Smooth muscle cell (in vitro differentiated cells): ENCODE measurements at regions not wholly inside any gene's neighbourhood (a gene's known extent, or its start where the extent isn't known, plus 50 kb on each side); places are given as distances from the start of the nearest gene placed in this dataset.

Source experiments
- DNase-seq: peaks from one replicate; lab custom pipeline; 2025; ENCODE audit not compliant: unreplicated experiment; lab: John Stamatoyannopoulos, UW
- H2AFZ ChIP-seq: fragments of 200-600 bp; sonication (generic); 2 replicates; pipeline ENCODE4 v1.6.0; 2016; ENCODE audit warnings: antibody characterized with exemption, low read depth, mild to moderate bottlenecking
- H3F3A ChIP-seq: fragments of 200-600 bp; sonication (generic); 2 replicates; pipeline ENCODE4 v1.6.0; 2017; ENCODE audit warnings: antibody characterized with exemption, low read depth
- H3K27ac ChIP-seq: fragments of 200-600 bp; sonication (generic); 2 replicates; pipeline ENCODE4 v1.5.1; 2016; ENCODE audit warnings: low read depth, mild to moderate bottlenecking
- H3K27me3 ChIP-seq: fragments of 200-600 bp; sonication (generic); 2 replicates; pipeline ENCODE4 v1.6.1; 2016; ENCODE audit warnings: low read depth, mild to moderate bottlenecking
- H3K36me3 ChIP-seq: fragments of 200-600 bp; sonication (generic); 2 replicates; pipeline ENCODE4 v1.5.1; 2016; ENCODE audit warnings: low read depth
- H3K4me1 ChIP-seq: fragments of 200-600 bp; sonication (generic); 2 replicates; pipeline ENCODE4 v1.5.1; 2016; ENCODE audit warnings: low read depth
- H3K4me2 ChIP-seq: fragments of 200-600 bp; sonication (generic); 2 replicates; pipeline ENCODE4 v1.6.0; 2016; ENCODE audit warnings: mild to moderate bottlenecking
- H3K4me3 ChIP-seq: fragments of 200-600 bp; sonication (generic); 2 replicates; pipeline ENCODE4 v1.5.1; 2016; ENCODE audit warnings: mild to moderate bottlenecking
- H3K79me2 ChIP-seq: fragments of 200-600 bp; sonication (generic); 2 replicates; pipeline ENCODE4 v1.6.0; 2016; ENCODE audit warnings: low read depth, mild to moderate bottlenecking
- H3K9ac ChIP-seq: fragments of 200-600 bp; sonication (generic); 2 replicates; pipeline ENCODE4 v1.6.0; 2016; ENCODE audit warnings: low read depth
- H3K9me3 ChIP-seq: fragments of 200-600 bp; sonication (generic); replicated peaks from 2 replicates; pipeline ENCODE4 v1.5.1; 2016; ENCODE audit warnings: low read depth
- H4K20me1 ChIP-seq: fragments of 200-600 bp; sonication (generic); 2 replicates; pipeline ENCODE4 v1.6.0; 2016; ENCODE audit warnings: low read depth
- CTCF ChIP-seq: fragments of 200-600 bp; sonication (generic); IDR thresholded peaks from 2 replicates; pipeline ENCODE4 v1.5.1; 2017; ENCODE audit warnings: borderline replicate concordance, mild to moderate bottlenecking, antibody characterized with exemption; ENCODE audit not compliant: insufficient read depth, poor library complexity, severe bottlenecking
- WGBS: methylation state at CpG from one replicate; pipeline ENCODE4 v1.1.7; 2016; ENCODE audit warnings: low lambda C conversion rate; 5-methylcytosine and 5-hydroxymethylcytosine counted together

- no peaks in the 10 kb centered on the region for H3K79me2 ChIP-seq
- no peaks in the 10 kb centered on the region for H3K9me3 ChIP-seq
- no peak for DNase-seq
- H3K4me2 ChIP-seq = no peak overlapping the region
- H2AFZ ChIP-seq = no peak overlapping the region
- H3K9ac ChIP-seq = no peak overlapping the region
- H3K4me3 ChIP-seq = no peak overlapping the region
- TF ChIP-seq CTCF = no peak
- H3K27ac ChIP-seq = no peak overlapping the region
- no peaks in the 10 kb centered on the region for H3K27me3 ChIP-seq
- H3K36me3 ChIP-seq = no peaks in the 10 kb centered on the region
- no peaks in the 10 kb centered on the region for H4K20me1 ChIP-seq
- H3F3A ChIP-seq = no peaks in the 10 kb centered on the region
- no peaks in the 10 kb centered on the region for H3K4me1 ChIP-seq
- 96% methylated on average over 1 of the region's 1 CpG for WGBS
Measured at GRCh38 chr3:153032891-153033290, 129.1 kb upstream of the RAP2B start.

- 95% methylated on average over 2 of the region's 2 CpGs for WGBS
- Histone ChIP-seq H3F3A (no peaks in the 10 kb centered on the region), H3K9me3 (no peaks in the 10 kb centered on the region), H3K9ac (no peak overlapping the region), H4K20me1 (no peaks in the 10 kb centered on the region), H3K27me3 (no peaks in the 10 kb centered on the region), H3K36me3 (no peaks in the 10 kb centered on the region), H3K4me2 (no peak overlapping the region), H3K4me3 (no peak overlapping the region), H3K4me1 (no peaks in the 10 kb centered on the region), H3K79me2 (no peaks in the 10 kb centered on the region), H3K27ac (no peak overlapping the region), H2AFZ (no peak overlapping the region)
- no peak for TF ChIP-seq CTCF
- no peak for DNase-seq
Measured at GRCh38 chr3:153036846-153037245, 125.2 kb upstream of the RAP2B start.

GRCh38 chr3:153038367-153038766 lies 123.7 kb upstream of the RAP2B start:
- no peak overlapping the region for H3K4me2 ChIP-seq
- WGBS = 91% methylated on average over 5 of the region's 5 CpGs
- no peaks in the 10 kb centered on the region for H3K79me2 ChIP-seq
- H3K9ac ChIP-seq = no peak overlapping the region
- no peaks in the 10 kb centered on the region for H3K36me3 ChIP-seq
- H3K4me1 ChIP-seq = peaks cover 1% of the 10 kb centered on the region
- H3K27ac ChIP-seq = no peak overlapping the region
- H2AFZ ChIP-seq = no peak overlapping the region
- H3F3A ChIP-seq = no peaks in the 10 kb centered on the region
- H3K27me3 ChIP-seq = no peaks in the 10 kb centered on the region
- no peaks in the 10 kb centered on the region for H4K20me1 ChIP-seq
- no peak for DNase-seq
- no peaks in the 10 kb centered on the region for H3K9me3 ChIP-seq
- TF ChIP-seq CTCF = no peak
- H3K4me3 ChIP-seq = no peak overlapping the region

GRCh38 chr3:153038779-153039178 lies 123.2 kb upstream of the RAP2B start:
- Histone ChIP-seq H3K9me3 (no peaks in the 10 kb centered on the region), H3F3A (no peaks in the 10 kb centered on the region), H3K27ac (no peak overlapping the region), H3K79me2 (no peaks in the 10 kb centered on the region), H3K4me2 (no peak overlapping the region), H4K20me1 (no peaks in the 10 kb centered on the region), H3K4me3 (no peak overlapping the region), H3K9ac (no peak overlapping the region), H3K27me3 (no peaks in the 10 kb centered on the region), H3K4me1 (peaks cover 6% of the 10 kb centered on the region), H2AFZ (no peak overlapping the region), H3K36me3 (no peaks in the 10 kb centered on the region)
- WGBS = 66% methylated on average over 9 of the region's 9 CpGs
- DNase-seq = no peak
- no peak for TF ChIP-seq CTCF
